ENCODE measurements at regions not wholly inside any gene's neighbourhood (a gene's known extent, or its start where the extent isn't known, plus 50 kb on each side); places are given as distances from the start of the nearest gene placed in this dataset.

DNA sequence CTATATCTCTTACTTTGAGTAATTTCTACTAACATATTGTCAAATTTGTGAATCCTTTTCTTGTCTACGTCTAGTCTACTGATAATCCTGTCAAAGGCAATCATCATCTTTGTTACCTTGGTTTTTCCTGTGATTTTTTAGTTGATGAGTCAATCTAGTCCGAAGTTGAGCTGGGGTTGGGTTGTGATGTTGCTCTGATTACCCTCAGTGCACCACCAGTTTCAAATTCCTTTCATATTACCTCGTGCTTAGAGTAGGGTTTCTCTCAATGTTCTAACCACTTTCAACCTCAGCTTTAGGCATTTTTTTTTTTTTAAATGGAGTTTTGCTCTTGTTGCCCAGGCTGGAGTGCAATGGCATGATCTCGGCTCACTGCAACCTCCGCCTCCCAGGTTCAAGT is 186.8 kb downstream of the BTG1 start:
- TF ChIP-seq, protein P1, sequence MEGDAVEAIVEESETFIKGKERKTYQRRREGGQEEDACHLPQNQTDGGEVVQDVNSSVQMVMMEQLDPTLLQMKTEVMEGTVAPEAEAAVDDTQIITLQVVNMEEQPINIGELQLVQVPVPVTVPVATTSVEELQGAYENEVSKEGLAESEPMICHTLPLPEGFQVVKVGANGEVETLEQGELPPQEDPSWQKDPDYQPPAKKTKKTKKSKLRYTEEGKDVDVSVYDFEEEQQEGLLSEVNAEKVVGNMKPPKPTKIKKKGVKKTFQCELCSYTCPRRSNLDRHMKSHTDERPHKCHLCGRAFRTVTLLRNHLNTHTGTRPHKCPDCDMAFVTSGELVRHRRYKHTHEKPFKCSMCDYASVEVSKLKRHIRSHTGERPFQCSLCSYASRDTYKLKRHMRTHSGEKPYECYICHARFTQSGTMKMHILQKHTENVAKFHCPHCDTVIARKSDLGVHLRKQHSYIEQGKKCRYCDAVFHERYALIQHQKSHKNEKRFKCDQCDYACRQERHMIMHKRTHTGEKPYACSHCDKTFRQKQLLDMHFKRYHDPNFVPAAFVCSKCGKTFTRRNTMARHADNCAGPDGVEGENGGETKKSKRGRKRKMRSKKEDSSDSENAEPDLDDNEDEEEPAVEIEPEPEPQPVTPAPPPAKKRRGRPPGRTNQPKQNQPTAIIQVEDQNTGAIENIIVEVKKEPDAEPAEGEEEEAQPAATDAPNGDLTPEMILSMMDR (IDR thresholded peaks at IDR 0.05; ENCODE audit: insufficient read depth, low read length, poor library complexity, severe bottlenecking) = no peak
- TF ChIP-seq EZH2phosphoT487 (conservative IDR thresholded peaks at IDR 0.05; ENCODE audit: low read length) = no peak

All from SU-DHL-6 (cell line).